ENCODE measurements at regions not wholly inside any gene's neighbourhood (a gene's known extent, or its start where the extent isn't known, plus 50 kb on each side); places are given as distances from the start of the nearest gene placed in this dataset.

- no peak for DNase-seq (ENCODE audit: low read depth)
Observed at GRCh38 chr2:12828980-12829379, 112.2 kb downstream of the TRIB2 start.

GRCh38 chr2:12831016-12831415, 114.3 kb downstream of the TRIB2 start:
- DNase-seq (ENCODE audit: low read depth), result no peak

GRCh38 chr2:12834239-12834638, 117.5 kb downstream of the TRIB2 start:
- no peak for DNase-seq (ENCODE audit: low read depth)

GRCh38 chr2:12835733-12836132, 119.0 kb downstream of the TRIB2 start:
- no peak for DNase-seq (ENCODE audit: low read depth)

GRCh38 chr2:12839339-12839738, 122.6 kb downstream of the TRIB2 start:
- DNase-seq (ENCODE audit: low read depth), result no peak

- no peak for DNase-seq (ENCODE audit: low read depth)
Observed at GRCh38 chr2:12841021-12841420, 124.3 kb downstream of the TRIB2 start.

GRCh38 chr2:12842917-12843316, 126.2 kb downstream of the TRIB2 start:
- DNase-seq (ENCODE audit: low read depth), result no peak

GRCh38 chr2:12844511-12844910, 127.8 kb downstream of the TRIB2 start:
- no peak for DNase-seq (ENCODE audit: low read depth)

- no peak for DNase-seq (ENCODE audit: low read depth)
Observed at GRCh38 chr2:12847694-12848575, 131.2 kb downstream of the TRIB2 start.

- no peak for DNase-seq (ENCODE audit: low read depth)
Observed at GRCh38 chr2:12852135-12852534, 135.4 kb downstream of the TRIB2 start.

GRCh38 chr2:12854001-12854530, 137.3 kb downstream of the TRIB2 start:
- no peak for DNase-seq (ENCODE audit: low read depth)

GRCh38 chr2:12855508-12855907, 138.8 kb downstream of the TRIB2 start:
- DNase-seq (ENCODE audit: low read depth), result no peak

GRCh38 chr2:12856934-12857601, 140.3 kb downstream of the TRIB2 start:
- DNase-seq (ENCODE audit: low read depth), result peak; percentile 25

GRCh38 chr2:12857891-12858290, 141.2 kb downstream of the TRIB2 start:
- DNase-seq (ENCODE audit: low read depth), result no peak

- DNase-seq (ENCODE audit: low read depth), result no peak
Observed at GRCh38 chr2:12858786-12859185, 142.1 kb downstream of the TRIB2 start.

- peak; percentile 64 for DNase-seq (ENCODE audit: low read depth)
Observed at GRCh38 chr2:12861344-12861930, 144.7 kb downstream of the TRIB2 start.

- no peak for DNase-seq (ENCODE audit: low read depth)
Observed at GRCh38 chr2:12862541-12862940, 145.8 kb downstream of the TRIB2 start.

GRCh38 chr2:12863937-12864336, 147.2 kb downstream of the TRIB2 start:
- DNase-seq (ENCODE audit: low read depth), result no peak

GRCh38 chr2:12867631-12868287, 151.0 kb downstream of the TRIB2 start:
- DNase-seq (ENCODE audit: low read depth), result no peak

- no peak for DNase-seq (ENCODE audit: low read depth)
Observed at GRCh38 chr2:12870692-12871091, 154.0 kb downstream of the TRIB2 start.

GRCh38 chr2:12871694-12872315, 155.1 kb downstream of the TRIB2 start:
- DNase-seq (ENCODE audit: low read depth), result no peak

GRCh38 chr2:12877761-12878160, 161.0 kb downstream of the TRIB2 start:
- no peak for DNase-seq (ENCODE audit: low read depth)

All from stromal cell of bone marrow (primary cell).